ENCODE measurements at regions not wholly inside any gene's neighbourhood (a gene's known extent, or its start where the extent isn't known, plus 50 kb on each side); places are given as distances from the start of the nearest gene placed in this dataset.
A peak's percentile ranks its signal among the peaks of the same experiment; 100 is the strongest.
"Not testable (repeated sequence)": the region's sequence is repeated elsewhere in the genome, so short reads cannot be mapped to it uniquely, and the experiment has no call there.

- intact Hi-C loops (cut with DNase I): no loop called here
- ATAC-seq: no peak
- no peak for DNase-seq (ENCODE audit: missing footprints)
Observed at GRCh38 chr11:97614606-97615005, 1224.8 kb downstream of the JRKL start.

GRCh38 chr11:97615546-97615945 is 1225.7 kb downstream of the JRKL start:
- no peak for ATAC-seq
- intact Hi-C loops (cut with DNase I): no loop called here
- no peak for DNase-seq (ENCODE audit: missing footprints)

GRCh38 chr11:97617031-97617430 is 1227.2 kb downstream of the JRKL start:
- no peak for ATAC-seq
- intact Hi-C loops (cut with DNase I): no loop called here
- no peak for DNase-seq (ENCODE audit: missing footprints)

GRCh38 chr11:97620007-97620406 is 1230.2 kb downstream of the JRKL start:
- no peak for ATAC-seq

GRCh38 chr11:97621282-97621681 is 1231.5 kb downstream of the JRKL start:
- ATAC-seq: no peak
- no peak for DNase-seq (ENCODE audit: missing footprints)
- intact Hi-C loops (cut with DNase I): no loop called here

More at GRCh38 chr11:97620007-97620406, 1230.2 kb downstream of the JRKL start:
- DNase-seq (ENCODE audit: missing footprints): no peak
- intact Hi-C loops (cut with DNase I): no loop called here

GRCh38 chr11:97622795-97623194 is 1233.0 kb downstream of the JRKL start:
- ATAC-seq (no peak), DNase-seq (ENCODE audit: missing footprints) (no peak)
- intact Hi-C loops (cut with DNase I): no loop called here

- intact Hi-C loops (cut with DNase I); DNase-seq (ENCODE audit: missing footprints); ATAC-seq: not testable (repeated sequence)
Observed at GRCh38 chr11:97636741-97637140, 1246.9 kb downstream of the JRKL start.

GRCh38 chr11:97637701-97638100 is 1247.9 kb downstream of the JRKL start:
- intact Hi-C loops (cut with DNase I): no loop called here
- DNase-seq (ENCODE audit: missing footprints) (no peak), ATAC-seq (no peak)

- DNase-seq (ENCODE audit: missing footprints): no peak
Observed at GRCh38 chr11:97638641-97639224, 1248.9 kb downstream of the JRKL start.

GRCh38 chr11:97641988-97642387 is 1252.2 kb downstream of the JRKL start:
- DNase-seq (ENCODE audit: missing footprints) (no peak), ATAC-seq (no peak)
- intact Hi-C loops (cut with DNase I): no loop called here

More at GRCh38 chr11:97638641-97639224, 1248.9 kb downstream of the JRKL start:
- intact Hi-C loops (cut with DNase I): no loop called here
- no peak for ATAC-seq

GRCh38 chr11:97645736-97646135 is 1255.9 kb downstream of the JRKL start:
- intact Hi-C loops (cut with DNase I): no loop called here
- ATAC-seq (no peak), DNase-seq (ENCODE audit: missing footprints) (no peak)

GRCh38 chr11:97656356-97656755 is 1266.5 kb downstream of the JRKL start:
- intact Hi-C loops (cut with DNase I): no loop called here
- DNase-seq (ENCODE audit: missing footprints): no peak
- no peak for ATAC-seq

GRCh38 chr11:97657852-97658251 is 1268.0 kb downstream of the JRKL start:
- DNase-seq (ENCODE audit: missing footprints) (no peak), ATAC-seq (no peak)
- intact Hi-C loops (cut with DNase I): no loop called here

GRCh38 chr11:97667057-97667456 is 1277.2 kb downstream of the JRKL start:
- no peak for DNase-seq (ENCODE audit: missing footprints)
- ATAC-seq: no peak
- intact Hi-C loops (cut with DNase I): no loop called here

- no peak for ATAC-seq
- intact Hi-C loops (cut with DNase I): loop anchor here (10.0 kb wide), 1 partner anchor 819 kb away; no protein-coding TSS in a partner anchor
Observed at GRCh38 chr11:97683733-97684132, 1293.9 kb downstream of the JRKL start.

GRCh38 chr11:97684486-97685439 is 1295.0 kb downstream of the JRKL start:
- intact Hi-C loops (cut with DNase I): loop anchor here (10.0 kb wide), 1 partner anchor 820 kb away; no protein-coding TSS in a partner anchor
- ATAC-seq (peak; percentile 65), DNase-seq (ENCODE audit: missing footprints) (no peak)

More at GRCh38 chr11:97683733-97684132, 1293.9 kb downstream of the JRKL start:
- no peak for DNase-seq (ENCODE audit: missing footprints)

- DNase-seq (ENCODE audit: missing footprints): no peak
- intact Hi-C loops (cut with DNase I): loop anchor here (10.0 kb wide), 1 partner anchor 821 kb away; no protein-coding TSS in a partner anchor
- ATAC-seq: no peak
Observed at GRCh38 chr11:97685695-97686094, 1295.9 kb downstream of the JRKL start.

GRCh38 chr11:97687111-97687510 is 1297.3 kb downstream of the JRKL start:
- DNase-seq (ENCODE audit: missing footprints) (no peak), ATAC-seq (no peak)
- intact Hi-C loops (cut with DNase I): loop anchor here (10.0 kb wide), 1 partner anchor 822 kb away; no protein-coding TSS in a partner anchor

GRCh38 chr11:97691061-97691460 is 1301.2 kb downstream of the JRKL start:
- DNase-seq (ENCODE audit: missing footprints): no peak
- intact Hi-C loops (cut with DNase I): no loop called here
- ATAC-seq: no peak

- no peak for ATAC-seq
- DNase-seq (ENCODE audit: missing footprints): no peak
- intact Hi-C loops (cut with DNase I): no loop called here
Observed at GRCh38 chr11:97702951-97703350, 1313.1 kb downstream of the JRKL start.

Measured in Right ventricle myocardium inferior (tissue), 1 donor.